HPDE6-E6E7 (cell line): ENCODE measurements at regions not wholly inside any gene's neighbourhood (a gene's known extent, or its start where the extent isn't known, plus 50 kb on each side); places are given as distances from the start of the nearest gene placed in this dataset.

Experiments used
- DNase-seq: peaks from one replicate; pipeline ENCODE4 v3.0.0; 2011; ENCODE audit warnings: missing footprints; ENCODE audit errors: extremely low spot score

DNA sequence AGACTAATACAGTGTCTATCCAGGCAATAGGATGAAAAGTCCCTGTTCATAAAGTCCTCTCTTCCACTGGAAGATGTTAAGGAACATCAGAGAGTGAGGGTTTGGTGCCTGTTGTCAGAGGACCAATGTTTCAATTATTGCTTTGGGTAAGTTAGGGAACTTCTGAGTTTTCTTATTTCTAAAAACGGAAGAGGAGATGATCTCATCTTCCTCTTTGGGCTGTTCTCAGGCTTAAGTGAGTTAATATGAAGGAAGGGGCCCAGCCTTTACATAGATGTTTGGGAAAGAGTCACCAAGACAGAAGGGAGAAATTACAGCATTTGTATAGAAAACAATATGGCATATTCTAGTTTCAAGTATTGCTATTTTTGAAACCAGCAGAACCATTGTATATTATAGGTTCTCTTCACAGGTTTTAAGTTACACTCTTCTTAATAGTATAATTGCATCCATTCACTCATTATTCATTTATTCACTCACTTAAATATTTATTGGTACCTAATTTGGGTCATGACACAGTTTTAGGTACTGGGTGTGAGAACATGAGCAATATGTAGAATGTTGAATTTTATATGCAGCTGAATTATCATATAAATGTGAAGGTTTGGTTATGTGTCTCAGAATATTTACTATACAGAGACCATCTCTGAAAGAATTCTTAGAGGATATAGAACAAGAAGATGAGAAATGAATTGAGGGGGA lies 68.5 kb upstream of the LRIG3 start:
- DNase-seq = no peak

DNA sequence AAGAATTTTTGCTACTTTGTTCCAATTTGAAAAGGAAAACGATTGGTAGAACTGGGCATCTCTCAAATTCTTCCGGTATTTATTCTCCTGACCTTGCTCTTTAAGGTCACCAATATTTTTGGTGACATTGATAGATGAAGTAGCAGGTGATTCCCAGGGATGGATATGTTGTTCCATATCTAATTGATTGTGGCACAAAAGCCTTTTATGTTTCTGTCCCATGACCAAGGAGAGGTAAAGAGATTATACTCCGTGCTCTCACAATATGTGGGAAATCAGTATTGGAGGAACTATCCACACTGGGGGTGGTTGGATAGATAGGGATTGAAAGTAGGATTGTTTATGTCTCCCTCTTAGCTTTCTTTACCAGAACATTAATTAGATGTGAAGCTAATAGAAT lies 61.7 kb upstream of the LRIG3 start:
- no peak for DNase-seq

DNA sequence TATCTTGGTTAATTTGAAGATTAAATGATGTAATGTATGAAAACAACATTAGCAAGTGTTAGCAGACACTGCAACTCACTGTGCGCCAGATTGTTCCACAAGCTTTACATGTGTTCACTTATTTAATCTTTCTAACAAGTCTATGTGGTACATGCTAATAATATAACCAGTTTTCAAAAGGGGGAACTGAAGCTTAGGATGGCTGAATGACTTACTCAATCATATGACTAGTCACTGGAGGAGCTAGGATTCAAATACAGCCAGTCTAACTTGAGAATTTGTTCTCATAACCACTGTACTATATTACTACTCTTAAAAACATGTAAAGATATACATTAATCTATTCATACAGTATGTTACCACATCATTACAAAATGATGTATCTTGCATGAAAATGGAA lies 60.5 kb upstream of the LRIG3 start:
- no peak for DNase-seq

DNA sequence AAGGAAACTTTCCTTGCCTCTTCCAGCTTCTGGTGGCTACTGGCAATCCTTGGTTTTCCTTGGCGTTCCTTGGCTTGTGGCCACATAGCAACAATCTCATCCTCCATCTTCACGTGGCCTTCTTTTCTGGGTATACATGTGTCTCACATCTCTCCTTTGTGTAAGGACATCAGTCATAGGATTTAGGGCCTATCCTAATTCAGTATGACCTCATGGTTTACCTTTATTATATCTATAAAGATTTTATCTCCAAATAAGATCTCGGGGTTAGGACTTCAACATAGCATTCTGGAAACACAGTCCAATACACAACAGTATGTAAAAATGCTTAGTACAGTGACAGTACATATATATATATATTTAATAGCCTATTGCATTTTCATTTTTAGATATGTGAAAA lies 58.4 kb upstream of the LRIG3 start:
- DNase-seq = no peak

DNA sequence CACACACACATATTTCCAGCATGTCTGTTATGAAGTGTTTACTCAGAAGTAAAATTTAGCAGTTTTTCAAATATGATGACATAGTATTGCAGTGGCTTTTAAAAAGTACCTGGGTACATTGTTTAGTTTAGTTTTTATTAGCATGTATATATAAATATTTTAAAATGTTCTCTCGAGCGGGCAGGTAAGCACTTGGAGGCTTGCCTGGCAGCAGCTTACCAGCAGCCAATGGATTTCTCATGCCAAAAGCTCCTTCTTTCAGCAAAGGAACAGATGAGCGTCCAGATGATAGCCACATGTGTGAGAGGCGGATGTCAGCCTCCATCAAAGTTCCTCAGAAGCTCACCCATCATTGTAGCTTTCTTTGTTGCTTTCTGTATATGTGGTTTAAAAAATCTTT lies 57.2 kb upstream of the LRIG3 start:
- no peak for DNase-seq

DNA sequence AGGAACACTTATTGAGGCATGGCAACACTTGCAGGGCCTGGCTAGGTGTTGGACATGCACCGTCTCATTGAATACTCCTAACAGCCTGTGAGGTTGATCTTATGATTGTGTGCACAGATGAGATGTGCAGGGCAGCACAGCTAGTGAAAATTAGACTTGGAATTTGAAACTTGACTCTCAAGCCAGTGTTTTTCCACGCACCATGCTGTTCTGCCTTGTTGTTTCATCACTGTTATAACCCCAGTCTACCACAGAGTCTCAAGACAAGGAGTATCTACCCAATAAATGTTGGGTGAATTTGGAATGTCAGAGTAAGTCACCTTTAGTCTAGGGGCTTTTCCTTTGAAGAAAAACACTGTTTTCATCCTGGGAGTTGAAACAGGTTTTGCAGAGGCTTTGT lies 55.8 kb upstream of the LRIG3 start:
- DNase-seq = no peak
